H1 (cell line): ENCODE measurements at regions not wholly inside any gene's neighbourhood (a gene's known extent, or its start where the extent isn't known, plus 50 kb on each side); places are given as distances from the start of the nearest gene placed in this dataset.

Experiments used
- NANOG ChIP-seq: IDR thresholded peaks from 2 replicates; pipeline ENCODE4 v1.6.1; 2011; ENCODE audit warnings: low read length, low read depth, mild to moderate bottlenecking, inconsistent platforms; ENCODE audit not compliant: insufficient read depth, poor library complexity, severe bottlenecking
- RFX5 ChIP-seq: IDR thresholded peaks from 2 replicates; pipeline ENCODE4 v1.6.1; 2011; ENCODE audit warnings: low read depth, low read length, improper control_type of control experiment, borderline replicate concordance
- SIRT6 ChIP-seq: IDR thresholded peaks from one replicate; pipeline ENCODE4 v1.7.1; 2012; ENCODE audit warnings: low read length, inconsistent platforms
- YY1 ChIP-seq: IDR thresholded peaks from 2 replicates; pipeline ENCODE4 v1.6.1; 2011; ENCODE audit warnings: low read depth, mild to moderate bottlenecking, low read length

- TF ChIP-seq YY1 = no peak
- TF ChIP-seq SIRT6 = no peak
- TF ChIP-seq NANOG = no peak
- TF ChIP-seq RFX5 = no peak
- TF ChIP-seq, all 59 proteins: peak for 0
Observed at GRCh38 chr11:28951191-28951590, 843.0 kb downstream of the METTL15 start (continued).
